GM12865 (cell line): ENCODE measurements at regions not wholly inside any gene's neighbourhood (a gene's known extent, or its start where the extent isn't known, plus 50 kb on each side); places are given as distances from the start of the nearest gene placed in this dataset.

Experiments
- DNase-seq: peaks from one replicate; pipeline ENCODE4 v3.0.0; 2010; ENCODE audit warnings: low read depth
- H3K4me3 ChIP-seq: 2 replicates; pipeline ENCODE4 v1.5.1; 2011; ENCODE audit warnings: mild to moderate bottlenecking, low read depth, low read length, control low read depth
- CTCF ChIP-seq: IDR thresholded peaks from 2 replicates; pipeline ENCODE4 v1.5.1; 2011; ENCODE audit warnings: low read length, control low read depth, low read depth, inconsistent platforms; ENCODE audit not compliant: insufficient read depth; ENCODE audit errors: missing control alignments

- no peak for TF ChIP-seq CTCF
- DNase-seq: no peak
- H3K4me3 ChIP-seq: no peak overlapping the region
Observed at GRCh38 chr19:31627620-31628365, 278.6 kb upstream of the TSHZ3 start.

GRCh38 chr19:31629579-31630363 is 280.5 kb upstream of the TSHZ3 start:
- TF ChIP-seq CTCF: no peak

GRCh38 chr19:31633014-31633413 is 283.8 kb upstream of the TSHZ3 start:
- H3K4me3 ChIP-seq: no peak overlapping the region
- no peak for DNase-seq
- TF ChIP-seq CTCF: no peak

More at GRCh38 chr19:31629579-31630363, 280.5 kb upstream of the TSHZ3 start:
- H3K4me3 ChIP-seq: no peak overlapping the region
- no peak for DNase-seq

GRCh38 chr19:31639306-31639705 is 290.1 kb upstream of the TSHZ3 start:
- no peak for TF ChIP-seq CTCF
- no peak overlapping the region for H3K4me3 ChIP-seq
- no peak for DNase-seq

GRCh38 chr19:31641591-31641990 is 292.4 kb upstream of the TSHZ3 start:
- no peak for DNase-seq
- H3K4me3 ChIP-seq: no peak overlapping the region
- TF ChIP-seq CTCF: no peak

GRCh38 chr19:31648347-31648746 is 299.1 kb upstream of the TSHZ3 start:
- TF ChIP-seq CTCF: no peak
- no peak for DNase-seq
- H3K4me3 ChIP-seq: no peak overlapping the region
